Esophagus muscularis mucosa (tissue), 3 donors: ENCODE measurements at regions not wholly inside any gene's neighbourhood (a gene's known extent, or its start where the extent isn't known, plus 50 kb on each side); places are given as distances from the start of the nearest gene placed in this dataset.

ENCODE experiments used
- EP300 ChIP-seq: sonication (generic); formaldehyde crosslinking; IDR thresholded peaks from one replicate; pipeline ENCODE4 v1.6.1; 2017; ENCODE audit warnings: antibody characterized with exemption
- TF ChIP-seq, protein P1 (sequence below), 3 experiments: fragments of 200-600 bp in 2 of 3; fragments of 450-650 bp in 1 of 3; sonication (generic) in 2 of 3; IDR thresholded peaks; one replicate each; pipeline ENCODE4 v1.5.1; 2017 to 2019; ENCODE audit warnings: antibody characterized with exemption in 3 of 3, mild to moderate bottlenecking in 2 of 3, moderate library complexity in 1 of 3

DNA sequence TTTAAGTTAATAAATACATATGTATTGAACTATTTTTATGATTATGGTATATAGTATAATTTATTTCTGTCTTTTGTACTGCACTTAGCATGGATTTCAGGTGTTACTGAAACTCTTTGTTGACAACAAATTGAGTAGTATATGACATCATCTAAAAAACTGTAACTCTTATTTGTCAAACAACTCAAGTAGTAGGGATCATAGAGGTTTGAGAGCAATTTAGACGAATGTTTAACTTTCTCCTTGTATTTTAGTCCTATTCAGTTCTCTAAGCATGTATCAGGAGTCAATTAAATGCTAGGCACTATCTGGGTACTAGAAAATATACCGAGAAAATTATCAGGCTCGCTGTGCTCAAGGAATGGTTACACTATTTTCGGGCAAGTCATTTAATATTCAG, 595.2 kb downstream of the METTL15 start:
- TF ChIP-seq, protein P1, sequence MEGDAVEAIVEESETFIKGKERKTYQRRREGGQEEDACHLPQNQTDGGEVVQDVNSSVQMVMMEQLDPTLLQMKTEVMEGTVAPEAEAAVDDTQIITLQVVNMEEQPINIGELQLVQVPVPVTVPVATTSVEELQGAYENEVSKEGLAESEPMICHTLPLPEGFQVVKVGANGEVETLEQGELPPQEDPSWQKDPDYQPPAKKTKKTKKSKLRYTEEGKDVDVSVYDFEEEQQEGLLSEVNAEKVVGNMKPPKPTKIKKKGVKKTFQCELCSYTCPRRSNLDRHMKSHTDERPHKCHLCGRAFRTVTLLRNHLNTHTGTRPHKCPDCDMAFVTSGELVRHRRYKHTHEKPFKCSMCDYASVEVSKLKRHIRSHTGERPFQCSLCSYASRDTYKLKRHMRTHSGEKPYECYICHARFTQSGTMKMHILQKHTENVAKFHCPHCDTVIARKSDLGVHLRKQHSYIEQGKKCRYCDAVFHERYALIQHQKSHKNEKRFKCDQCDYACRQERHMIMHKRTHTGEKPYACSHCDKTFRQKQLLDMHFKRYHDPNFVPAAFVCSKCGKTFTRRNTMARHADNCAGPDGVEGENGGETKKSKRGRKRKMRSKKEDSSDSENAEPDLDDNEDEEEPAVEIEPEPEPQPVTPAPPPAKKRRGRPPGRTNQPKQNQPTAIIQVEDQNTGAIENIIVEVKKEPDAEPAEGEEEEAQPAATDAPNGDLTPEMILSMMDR (IDR thresholded peaks at IDR 0.05) = no peak
- no peak for TF ChIP-seq EP300
